Colonic mucosa (tissue), 4 donors: ENCODE measurements at regions not wholly inside any gene's neighbourhood (a gene's known extent, or its start where the extent isn't known, plus 50 kb on each side); places are given as distances from the start of the nearest gene placed in this dataset.

Experiments
- DNase-seq: peaks from one replicate; pipeline ENCODE4 v3.0.0-alpha.2; 2020
- H3K27ac ChIP-seq: fragments of 200-600 bp; one replicate; pipeline ENCODE4 v1.8.0; 2021
- H3K27me3 ChIP-seq: fragments of 200-600 bp; one replicate; pipeline ENCODE4 v1.8.0; 2021
- H3K36me3 ChIP-seq: fragments of 200-600 bp; one replicate; pipeline ENCODE4 v1.8.0; 2021
- H3K4me1 ChIP-seq: fragments of 200-600 bp; one replicate; pipeline ENCODE4 v1.8.0; 2021; ENCODE audit warnings: mild to moderate bottlenecking
- H3K4me3 ChIP-seq: fragments of 200-600 bp; one replicate; pipeline ENCODE4 v1.8.0; 2021
- H3K9ac ChIP-seq, 2 donors: one replicate each; pipeline ENCODE4 v1.7.0; 2013; ENCODE audit warnings: control low read depth in 2 of 2, low read depth in 2 of 2, low read length in 2 of 2
- H3K9me3 ChIP-seq: fragments of 200-600 bp; one replicate; pipeline ENCODE4 v1.8.0; 2021
- CTCF ChIP-seq: fragments of 200-600 bp; IDR thresholded peaks from one replicate; pipeline ENCODE4 v1.8.0; 2022; ENCODE audit warnings: antibody characterized with exemption, mild to moderate bottlenecking
- intact Hi-C: fragments of 100-400 bp; cut with DNase I; formaldehyde crosslinking; loops from one replicate; pipeline ENCODE4 v1.14.1; 2022
- donor health status: healthy.
- donor health status: DM: no; HTN: no; CAD: no.
- donor health status: DM: no; HTN: no; CAD: no.

- H3K9ac ChIP-seq = no peak overlapping the region
- no peaks in the 10 kb centered on the region for H3K36me3 ChIP-seq
- H3K27ac ChIP-seq = no peak overlapping the region
- intact Hi-C loops = no loop called here
- H3K27me3 ChIP-seq = no peaks in the 10 kb centered on the region
- no peaks in the 10 kb centered on the region for H3K9me3 ChIP-seq
- no peak for TF ChIP-seq CTCF
- H3K4me3 ChIP-seq = no peak overlapping the region
- no peak for DNase-seq
- no peaks in the 10 kb centered on the region for H3K4me1 ChIP-seq
These were observed 133.5 kb upstream of the ZBED5 start for GRCh38 chr11:10991393-10991792.

- Histone ChIP-seq H3K27me3 (no peaks in the 10 kb centered on the region), H3K36me3 (no peaks in the 10 kb centered on the region), H3K4me1 (no peaks in the 10 kb centered on the region), H3K9me3 (no peaks in the 10 kb centered on the region), H3K4me3 (no peak overlapping the region), H3K27ac (no peak overlapping the region), H3K9ac (no peak overlapping the region)
- no peak for TF ChIP-seq CTCF
- intact Hi-C loops = no loop called here
- DNase-seq = no peak
These were observed 132.9 kb upstream of the ZBED5 start for GRCh38 chr11:10990637-10991193.

GRCh38 chr11:10990160-10990559 lies 132.3 kb upstream of the ZBED5 start:
- no peaks in the 10 kb centered on the region for H3K27me3 ChIP-seq
- H3K27ac ChIP-seq = no peak overlapping the region
- DNase-seq = no peak
- intact Hi-C loops = no loop called here
- H3K9ac ChIP-seq = no peak overlapping the region
- H3K9me3 ChIP-seq = no peaks in the 10 kb centered on the region
- H3K4me3 ChIP-seq = no peak overlapping the region
- H3K36me3 ChIP-seq = no peaks in the 10 kb centered on the region
- TF ChIP-seq CTCF = no peak
- H3K4me1 ChIP-seq = no peaks in the 10 kb centered on the region

- Histone ChIP-seq H3K27ac (no peak overlapping the region), H3K27me3 (no peaks in the 10 kb centered on the region), H3K9ac (no peak overlapping the region), H3K9me3 (no peaks in the 10 kb centered on the region), H3K4me1 (no peaks in the 10 kb centered on the region), H3K36me3 (no peaks in the 10 kb centered on the region), H3K4me3 (no peak overlapping the region)
- intact Hi-C loops = no loop called here
- no peak for DNase-seq
- TF ChIP-seq CTCF = no peak
These were observed 128.2 kb upstream of the ZBED5 start for GRCh38 chr11:10986006-10986405.

- H3K9me3 ChIP-seq = no peaks in the 10 kb centered on the region
- no peak for TF ChIP-seq CTCF
- no peaks in the 10 kb centered on the region for H3K36me3 ChIP-seq
- no peak overlapping the region for H3K27ac ChIP-seq
- DNase-seq = no peak
- H3K4me1 ChIP-seq = no peaks in the 10 kb centered on the region
- no peak overlapping the region for H3K4me3 ChIP-seq
- H3K27me3 ChIP-seq = no peaks in the 10 kb centered on the region
- intact Hi-C loops = no loop called here
- no peak overlapping the region for H3K9ac ChIP-seq
These were observed 126.9 kb upstream of the ZBED5 start for GRCh38 chr11:10984742-10985141.
